ENCODE measurements at regions not wholly inside any gene's neighbourhood (a gene's known extent, or its start where the extent isn't known, plus 50 kb on each side); places are given as distances from the start of the nearest gene placed in this dataset.
"Not testable (repeated sequence)": the region's sequence is repeated elsewhere in the genome, so short reads cannot be mapped to it uniquely, and the experiment has no call there.

DNA sequence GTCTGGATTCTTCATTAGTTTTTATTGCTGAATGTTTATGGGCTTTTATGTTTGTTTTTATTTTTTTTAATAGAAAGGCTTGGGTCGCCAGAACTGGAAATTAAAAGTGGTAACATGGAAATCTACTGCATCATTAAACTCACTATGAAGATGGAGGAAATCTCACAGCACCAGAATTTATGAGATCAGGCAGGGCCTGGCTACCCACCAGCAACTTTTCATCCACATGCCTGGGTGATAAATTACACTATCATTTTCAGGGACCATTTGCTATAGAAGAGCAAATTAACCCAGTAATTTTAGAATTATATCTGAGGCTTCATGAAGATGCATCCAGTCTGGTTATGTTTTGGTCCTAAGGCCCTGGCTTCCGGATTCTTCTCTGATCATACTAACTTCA is 57.8 kb upstream of the PLCB4 start:
- TF ChIP-seq, protein P1, sequence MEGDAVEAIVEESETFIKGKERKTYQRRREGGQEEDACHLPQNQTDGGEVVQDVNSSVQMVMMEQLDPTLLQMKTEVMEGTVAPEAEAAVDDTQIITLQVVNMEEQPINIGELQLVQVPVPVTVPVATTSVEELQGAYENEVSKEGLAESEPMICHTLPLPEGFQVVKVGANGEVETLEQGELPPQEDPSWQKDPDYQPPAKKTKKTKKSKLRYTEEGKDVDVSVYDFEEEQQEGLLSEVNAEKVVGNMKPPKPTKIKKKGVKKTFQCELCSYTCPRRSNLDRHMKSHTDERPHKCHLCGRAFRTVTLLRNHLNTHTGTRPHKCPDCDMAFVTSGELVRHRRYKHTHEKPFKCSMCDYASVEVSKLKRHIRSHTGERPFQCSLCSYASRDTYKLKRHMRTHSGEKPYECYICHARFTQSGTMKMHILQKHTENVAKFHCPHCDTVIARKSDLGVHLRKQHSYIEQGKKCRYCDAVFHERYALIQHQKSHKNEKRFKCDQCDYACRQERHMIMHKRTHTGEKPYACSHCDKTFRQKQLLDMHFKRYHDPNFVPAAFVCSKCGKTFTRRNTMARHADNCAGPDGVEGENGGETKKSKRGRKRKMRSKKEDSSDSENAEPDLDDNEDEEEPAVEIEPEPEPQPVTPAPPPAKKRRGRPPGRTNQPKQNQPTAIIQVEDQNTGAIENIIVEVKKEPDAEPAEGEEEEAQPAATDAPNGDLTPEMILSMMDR (IDR thresholded peaks at IDR 0.05) = no peak
- no peaks in the 10 kb centered on the region for H3K4me1 ChIP-seq
- intact Hi-C loops (cut with DNase I) = no loop called here
- H3K36me3 ChIP-seq = no peaks in the 10 kb centered on the region
- DNase-seq = no peak
- H3K4me3 ChIP-seq = no peak overlapping the region
- no peaks in the 10 kb centered on the region for H3K27me3 ChIP-seq
- no peak overlapping the region for H3K27ac ChIP-seq
- H3K9me3 ChIP-seq = no peaks in the 10 kb centered on the region
- H3K9ac ChIP-seq (ENCODE audit: low read depth in 2 of 2, low read length in 2 of 2) = no peak overlapping the region

DNA sequence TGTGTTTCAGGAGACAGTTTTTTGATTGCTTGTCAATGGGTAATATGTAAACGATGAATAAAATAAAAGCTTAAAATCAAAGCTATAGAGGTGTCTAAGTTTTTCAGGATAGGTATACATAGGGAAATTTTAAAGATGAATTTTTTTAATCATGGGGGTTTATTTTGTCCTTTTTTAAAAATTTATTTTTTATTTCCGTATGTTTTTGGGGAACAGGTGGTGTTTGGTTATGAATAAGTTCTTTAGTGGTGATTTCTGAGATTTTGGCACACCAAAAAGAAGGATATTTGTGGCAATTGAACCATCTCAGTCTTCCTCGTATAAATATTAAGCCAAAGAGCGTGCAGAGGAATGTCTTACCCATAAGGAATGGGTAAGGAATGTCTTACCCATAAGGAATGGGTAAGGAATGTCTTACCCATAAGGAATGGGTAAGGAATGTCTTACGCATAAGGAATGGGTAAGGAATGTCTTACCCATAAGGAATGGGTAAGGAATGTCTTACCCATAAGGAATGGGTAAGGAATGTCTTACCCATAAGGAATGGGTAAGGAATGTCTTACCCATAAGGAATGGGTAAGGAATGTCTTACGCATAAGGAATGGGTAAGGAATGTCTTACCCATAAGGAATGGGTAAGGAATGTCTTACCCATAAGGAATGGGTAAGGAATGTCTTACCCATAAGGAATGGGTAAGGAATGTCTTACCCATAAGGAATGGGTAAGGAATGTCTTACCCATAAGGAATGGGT is 53.5 kb upstream of the PLCB4 start:
- DNase-seq; H3K4me3 ChIP-seq; H3K36me3 ChIP-seq; H3K27me3 ChIP-seq; H3K4me1 ChIP-seq; H3K9me3 ChIP-seq; H3K27ac ChIP-seq; H3K9ac ChIP-seq (ENCODE audit: low read depth in 2 of 2, low read length in 2 of 2); intact Hi-C loops (cut with DNase I): not testable (repeated sequence)

DNA sequence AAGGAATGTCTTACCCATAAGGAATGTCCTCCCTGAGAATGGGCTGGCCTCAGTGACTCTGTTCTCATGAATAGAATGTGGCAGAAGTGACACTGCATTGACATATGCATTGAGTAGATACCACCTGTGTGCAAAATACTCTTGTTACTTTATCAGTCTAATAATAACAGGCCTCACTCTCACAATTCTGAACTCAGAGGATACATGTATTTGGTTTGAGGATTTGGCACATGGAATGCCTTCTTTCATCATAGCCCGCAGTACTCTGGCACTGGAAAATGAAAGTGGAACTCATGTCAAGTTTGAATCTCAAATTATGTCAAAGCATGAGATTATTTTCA is 52.9 kb upstream of the PLCB4 start:
- Histone ChIP-seq H3K4me3 (no peak overlapping the region), H3K4me1 (no peaks in the 10 kb centered on the region), H3K27ac (no peak overlapping the region), H3K9ac (ENCODE audit: low read depth in 2 of 2, low read length in 2 of 2) (no peak overlapping the region), H3K27me3 (no peaks in the 10 kb centered on the region), H3K36me3 (no peaks in the 10 kb centered on the region), H3K9me3 (no peaks in the 10 kb centered on the region)
- DNase-seq = no peak
- intact Hi-C loops (cut with DNase I) = no loop called here
- TF ChIP-seq, protein P1 (IDR thresholded peaks at IDR 0.05) = no peak

DNA sequence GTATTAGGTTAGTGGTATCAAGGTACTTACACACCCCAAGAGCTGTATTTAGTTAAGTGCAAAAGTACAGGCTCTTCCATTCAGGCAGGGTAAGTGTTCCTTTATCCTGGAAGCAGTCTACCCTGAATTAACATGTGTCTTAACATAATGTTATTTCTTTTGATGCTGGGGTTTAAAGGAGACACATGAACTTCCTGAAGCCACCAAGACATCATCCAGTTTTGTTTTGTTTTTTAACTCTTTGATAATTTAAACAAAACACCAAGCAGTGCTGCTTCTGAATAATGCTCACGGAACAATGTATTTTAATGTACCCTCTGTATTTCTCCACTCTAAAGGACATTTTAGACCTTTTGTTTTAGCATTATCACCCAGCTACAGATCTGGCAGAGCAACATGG is 50.5 kb upstream of the PLCB4 start:
- TF ChIP-seq, protein P1 (IDR thresholded peaks at IDR 0.05) = no peak
- Histone ChIP-seq H3K9ac (ENCODE audit: low read depth in 2 of 2, low read length in 2 of 2) (no peak overlapping the region), H3K27ac (no peak overlapping the region), H3K27me3 (no peaks in the 10 kb centered on the region), H3K9me3 (no peaks in the 10 kb centered on the region), H3K36me3 (no peaks in the 10 kb centered on the region), H3K4me1 (no peaks in the 10 kb centered on the region), H3K4me3 (no peak overlapping the region)
- no peak for DNase-seq
- intact Hi-C loops (cut with DNase I) = no loop called here

All from colonic mucosa (tissue), 4 donors.